Gastrocnemius medialis (tissue), 4 donors: ENCODE measurements at regions not wholly inside any gene's neighbourhood (a gene's known extent, or its start where the extent isn't known, plus 50 kb on each side); places are given as distances from the start of the nearest gene placed in this dataset.

ENCODE experiments used
- CTCF ChIP-seq, 5 experiments: fragments of 450-650 bp in 3 of 5; fragments of 200-600 bp in 2 of 5; sonication (generic) in 2 of 5; IDR thresholded peaks in 4 of 5; conservative IDR thresholded peaks in 1 of 5; 1 replicate in 4 of 5; 2 replicates in 1 of 5; pipeline ENCODE4 v1.5.1; 2016 to 2019; ENCODE audit warnings: antibody characterized with exemption in 5 of 5, mild to moderate bottlenecking in 3 of 5, moderate library complexity in 3 of 5
- POLR2A ChIP-seq, 2 donors: fragments of 450-650 bp; IDR thresholded peaks; one replicate each; pipeline ENCODE4 v1.6.1; 2017; ENCODE audit warnings: antibody characterized with exemption in 2 of 2, mild to moderate bottlenecking in 2 of 2, moderate library complexity in 2 of 2

DNA sequence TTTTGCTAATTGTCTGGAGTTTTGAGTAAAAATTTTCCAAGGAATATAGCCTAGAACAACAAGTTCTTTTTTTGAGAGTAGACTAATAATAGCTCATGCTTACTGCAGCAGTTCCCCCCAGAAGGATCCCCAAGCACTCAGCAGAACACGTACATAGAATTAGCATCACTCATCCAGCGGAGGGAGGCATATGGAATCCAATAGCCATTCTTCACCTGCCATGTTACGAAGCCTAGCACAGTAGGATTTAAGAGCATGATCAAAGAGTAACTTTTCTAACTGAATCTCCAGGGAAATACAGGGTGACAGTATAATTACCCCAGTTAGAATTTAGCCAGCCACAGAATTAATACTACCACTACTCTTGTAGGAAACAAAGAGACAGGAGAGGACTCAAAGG is 511.7 kb upstream of the NOX3 start:
- TF ChIP-seq CTCF (IDR thresholded peaks at IDR 0.05 in 4 of 5, conservative IDR thresholded peaks at IDR 0.05 in 1 of 5): no peak
- TF ChIP-seq POLR2A (IDR thresholded peaks at IDR 0.05): no peak
